ENCODE measurements at regions not wholly inside any gene's neighbourhood (a gene's known extent, or its start where the extent isn't known, plus 50 kb on each side); places are given as distances from the start of the nearest gene placed in this dataset.

GRCh38 chr9:94159069-94159939 is 75.0 kb downstream of the PTPDC1 start:
- no peak for DNase-seq (ENCODE audit: low read depth in 2 of 2)

GRCh38 chr9:94160594-94161501 is 76.6 kb downstream of the PTPDC1 start:
- no peak for DNase-seq (ENCODE audit: low read depth in 2 of 2)

- DNase-seq (ENCODE audit: low read depth in 2 of 2): no peak
These were observed 77.4 kb downstream of the PTPDC1 start for GRCh38 chr9:94161673-94162072.

- DNase-seq (ENCODE audit: low read depth in 2 of 2): no peak
These were observed 80.7 kb downstream of the PTPDC1 start for GRCh38 chr9:94164806-94165549.

- DNase-seq (ENCODE audit: low read depth in 2 of 2): peak; percentile 91 to 93
These were observed 81.5 kb downstream of the PTPDC1 start for GRCh38 chr9:94165592-94166235.

GRCh38 chr9:94166236-94166975 is 82.1 kb downstream of the PTPDC1 start:
- peak; percentile 90 to 92 for DNase-seq (ENCODE audit: low read depth in 2 of 2)

GRCh38 chr9:94166976-94167346 is 82.7 kb downstream of the PTPDC1 start:
- no peak for DNase-seq (ENCODE audit: low read depth in 2 of 2)

- DNase-seq (ENCODE audit: low read depth in 2 of 2): no peak
These were observed 83.2 kb downstream of the PTPDC1 start for GRCh38 chr9:94167376-94167890.

- no peak for DNase-seq (ENCODE audit: low read depth in 2 of 2)
These were observed 84.1 kb downstream of the PTPDC1 start for GRCh38 chr9:94168203-94169000.

GRCh38 chr9:94169968-94170367 is 85.7 kb downstream of the PTPDC1 start:
- DNase-seq (ENCODE audit: low read depth in 2 of 2): no peak

- DNase-seq (ENCODE audit: low read depth in 2 of 2): peak in 1 of 2 donors; percentile 28
These were observed 85.5 kb upstream of the ZNF169 start for GRCh38 chr9:94173632-94174031.

- no peak for DNase-seq (ENCODE audit: low read depth in 2 of 2)
These were observed 84.9 kb upstream of the ZNF169 start for GRCh38 chr9:94174164-94174563.

GRCh38 chr9:94175669-94176068 is 83.4 kb upstream of the ZNF169 start:
- DNase-seq (ENCODE audit: low read depth in 2 of 2): no peak

GRCh38 chr9:94176608-94177007 is 82.5 kb upstream of the ZNF169 start:
- no peak for DNase-seq (ENCODE audit: low read depth in 2 of 2)

GRCh38 chr9:94178927-94179326 is 80.2 kb upstream of the ZNF169 start:
- DNase-seq (ENCODE audit: low read depth in 2 of 2): no peak

- no peak for DNase-seq (ENCODE audit: low read depth in 2 of 2)
These were observed 77.5 kb upstream of the ZNF169 start for GRCh38 chr9:94181408-94182181.

- no peak for DNase-seq (ENCODE audit: low read depth in 2 of 2)
These were observed 76.6 kb upstream of the ZNF169 start for GRCh38 chr9:94182532-94182931.

GRCh38 chr9:94183240-94183999 is 75.7 kb upstream of the ZNF169 start:
- DNase-seq (ENCODE audit: low read depth in 2 of 2): no peak
